ENCODE measurements at regions not wholly inside any gene's neighbourhood (a gene's known extent, or its start where the extent isn't known, plus 50 kb on each side); places are given as distances from the start of the nearest gene placed in this dataset.

DNA sequence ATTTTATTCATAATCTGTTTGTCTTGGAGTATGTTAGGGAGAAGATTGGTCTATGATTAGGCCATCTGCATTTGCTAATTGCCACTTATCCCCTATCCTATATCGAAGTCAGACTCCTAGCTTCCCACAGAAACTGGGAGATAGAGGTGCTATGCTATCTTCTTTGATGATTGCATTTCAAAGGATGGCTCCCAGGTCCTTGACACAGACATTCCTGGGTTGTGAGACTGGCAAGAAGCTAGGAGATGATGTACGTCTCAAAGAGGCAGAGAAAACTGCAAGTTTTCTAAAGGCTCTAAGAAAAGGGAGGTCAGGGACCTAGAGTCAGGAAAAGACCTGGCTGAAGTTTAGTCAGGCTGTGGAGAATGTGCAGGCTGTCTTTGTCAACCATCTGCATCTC, 1251.9 kb downstream of the PCDH17 start:
- Histone ChIP-seq H3K18ac (ENCODE audit: insufficient read length, low read depth, low read length) (no peak overlapping the region), H3K9me3 (ENCODE audit: control insufficient read depth, low read depth, low read length) (no peaks in the 10 kb centered on the region), H4K5ac (ENCODE audit: insufficient read length, low read depth, low read length) (no peak overlapping the region), H3K27me3 (ENCODE audit: insufficient read depth, low read length) (no peaks in the 10 kb centered on the region), H3K79me2 (ENCODE audit: insufficient read depth, low read length) (no peaks in the 10 kb centered on the region), H2BK15ac (ENCODE audit: low read depth, low read length) (no peak overlapping the region), H3T11ph (ENCODE audit: low read length) (no peak overlapping the region), H3K4ac (ENCODE audit: low read depth, low read length) (no peak overlapping the region), H4K20me1 (ENCODE audit: control insufficient read depth, insufficient read depth, insufficient read length) (no peaks in the 10 kb centered on the region), H3K56ac (ENCODE audit: insufficient read length, low read depth, low read length) (no peak overlapping the region), H4K8ac (replicated peaks; ENCODE audit: insufficient read length, low read depth, low read length) (no peak overlapping the region), H3K23ac (ENCODE audit: insufficient read length, low read depth, low read length) (no peak overlapping the region), H3K4me2 (ENCODE audit: insufficient read depth, insufficient read length, low read length) (no peak overlapping the region), H2AK5ac (ENCODE audit: insufficient read length, low read length) (no peak overlapping the region), H3K23me2 (ENCODE audit: insufficient read length, low read depth, low read length, poor library complexity, severe bottlenecking) (no peaks in the 10 kb centered on the region), H2BK120ac (ENCODE audit: low read depth, low read length, poor library complexity, severe bottlenecking) (no peak overlapping the region), H2BK5ac (ENCODE audit: insufficient read length, low read length) (no peak overlapping the region), H3K14ac (ENCODE audit: insufficient read depth, low read length) (no peak overlapping the region), H3K27ac (ENCODE audit: insufficient read length, low read depth, low read length) (no peak overlapping the region), H3K9ac (ENCODE audit: extremely low read depth, insufficient read length, low read length) (no peak overlapping the region), H3K4me1 (ENCODE audit: insufficient read depth, low read length) (no peaks in the 10 kb centered on the region), H3K79me1 (ENCODE audit: insufficient read depth, low read depth, low read length, poor library complexity, severe bottlenecking) (no peaks in the 10 kb centered on the region), H2BK12ac (ENCODE audit: insufficient read length, low read depth, low read length) (no peak overlapping the region), H2BK20ac (ENCODE audit: low read depth, low read length, poor library complexity, severe bottlenecking) (no peak overlapping the region), H2AFZ (ENCODE audit: low read length) (no peak overlapping the region), H4K91ac (ENCODE audit: insufficient read length, low read depth, low read length) (no peak overlapping the region)
- no peaks in the 10 kb centered on the region for H3K9me3 Mint-ChIP-seq
- no peak overlapping the region for H3K4me3 Mint-ChIP-seq
- H3K36me3 Mint-ChIP-seq (ENCODE audit: insufficient read depth in 1 of 3, low read depth in 3 of 3) = no peaks in the 10 kb centered on the region
- no peak for DNase-seq
- peaks cover 12 to 15% of the 10 kb centered on the region in 2 experiments for H3K4me1 Mint-ChIP-seq
- TF ChIP-seq, protein P1, sequence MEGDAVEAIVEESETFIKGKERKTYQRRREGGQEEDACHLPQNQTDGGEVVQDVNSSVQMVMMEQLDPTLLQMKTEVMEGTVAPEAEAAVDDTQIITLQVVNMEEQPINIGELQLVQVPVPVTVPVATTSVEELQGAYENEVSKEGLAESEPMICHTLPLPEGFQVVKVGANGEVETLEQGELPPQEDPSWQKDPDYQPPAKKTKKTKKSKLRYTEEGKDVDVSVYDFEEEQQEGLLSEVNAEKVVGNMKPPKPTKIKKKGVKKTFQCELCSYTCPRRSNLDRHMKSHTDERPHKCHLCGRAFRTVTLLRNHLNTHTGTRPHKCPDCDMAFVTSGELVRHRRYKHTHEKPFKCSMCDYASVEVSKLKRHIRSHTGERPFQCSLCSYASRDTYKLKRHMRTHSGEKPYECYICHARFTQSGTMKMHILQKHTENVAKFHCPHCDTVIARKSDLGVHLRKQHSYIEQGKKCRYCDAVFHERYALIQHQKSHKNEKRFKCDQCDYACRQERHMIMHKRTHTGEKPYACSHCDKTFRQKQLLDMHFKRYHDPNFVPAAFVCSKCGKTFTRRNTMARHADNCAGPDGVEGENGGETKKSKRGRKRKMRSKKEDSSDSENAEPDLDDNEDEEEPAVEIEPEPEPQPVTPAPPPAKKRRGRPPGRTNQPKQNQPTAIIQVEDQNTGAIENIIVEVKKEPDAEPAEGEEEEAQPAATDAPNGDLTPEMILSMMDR (conservative IDR thresholded peaks at IDR 0.05) = no peak
- no peaks in the 10 kb centered on the region for H3K27me3 Mint-ChIP-seq (ENCODE audit: low read depth)
- whole genome bisulfite sequencing (ENCODE audit: extremely low coverage, insufficient read length, low lambda C conversion rate) = no CpG with 5 or more reads among the region's 2 CpGs
- H3K27ac Mint-ChIP-seq = no peak overlapping the region
